Lung (tissue), 11 donors: ENCODE measurements at regions not wholly inside any gene's neighbourhood (a gene's known extent, or its start where the extent isn't known, plus 50 kb on each side); places are given as distances from the start of the nearest gene placed in this dataset.

Source experiments
- ATAC-seq: fragments of 200-7000 bp; cut with Tn5 transposase; one replicate; pipeline ENCODE4 v1.9.1; 2020; ENCODE audit warnings: moderate number of reproducible peaks; ENCODE audit not compliant: insufficient read depth, low FRiP score
- DNase-seq, 3 donors: peaks; one replicate each; pipeline ENCODE4 v3.0.0-alpha.2; 2013 to 2017
- H3K27ac ChIP-seq, 2 donors: one replicate each; pipeline ENCODE4 v1.5.1; 2013; ENCODE audit warnings: mild to moderate bottlenecking in 2 of 2, moderate library complexity in 2 of 2, control low read depth in 1 of 2, inconsistent platforms in 1 of 2, low read depth in 1 of 2, low read length in 1 of 2
- H3K27me3 ChIP-seq, 3 donors: one replicate each; pipeline ENCODE4 v1.5.1; 2013; ENCODE audit warnings: low read length in 2 of 3; ENCODE audit not compliant: control insufficient read depth in 3 of 3, insufficient read depth in 3 of 3
- H3K36me3 ChIP-seq, 4 donors: one replicate each; pipeline ENCODE4 v1.5.1; 2013; ENCODE audit warnings: low read length in 4 of 4, mild to moderate bottlenecking in 1 of 4, moderate library complexity in 1 of 4; ENCODE audit not compliant: control insufficient read depth in 4 of 4, insufficient read depth in 4 of 4
- H3K4me1 ChIP-seq, 5 donors: one replicate each; pipeline ENCODE4 v1.5.1; 2013; ENCODE audit warnings: low read length in 5 of 5, mild to moderate bottlenecking in 2 of 5, moderate library complexity in 1 of 5; ENCODE audit not compliant: control insufficient read depth in 5 of 5, insufficient read depth in 5 of 5
- H3K4me3 ChIP-seq: one replicate; pipeline ENCODE4 v1.5.1; 2013; ENCODE audit warnings: mild to moderate bottlenecking, control low read depth, moderate library complexity
- H3K9ac ChIP-seq, 2 donors: one replicate each; pipeline ENCODE4 v1.5.1; 2013; ENCODE audit warnings: low read length in 2 of 2, control low read depth in 1 of 2; ENCODE audit not compliant: insufficient read depth in 1 of 2
- H3K9me3 ChIP-seq, 4 donors: one replicate each; pipeline ENCODE4 v1.5.1; 2013; ENCODE audit warnings: low read length in 3 of 4, mild to moderate bottlenecking in 1 of 4, moderate library complexity in 1 of 4; ENCODE audit not compliant: control insufficient read depth in 4 of 4, insufficient read depth in 3 of 4
- WGBS, 2 donors: extraction: QIAGEN DNeasy Blood & Tissue Kit; methylation state at CpG; one replicate each; pipeline ENCODE4 v1.1.7; 2013; 5-methylcytosine and 5-hydroxymethylcytosine counted together
- TF ChIP-seq, protein P1 (sequence below): IDR thresholded peaks from 2 replicates; pipeline ENCODE4 v1.5.1; 2012; ENCODE audit warnings: mild to moderate bottlenecking; ENCODE audit errors: control extremely low read depth, extremely low read depth
- donor health status: control.
- donor health status: control.
- donor health status: Bipolar disorder and iron deficiency.
- donor health status: healthy.
- donor health status: DM: yes; HTN: yes; CAD: no.

DNA sequence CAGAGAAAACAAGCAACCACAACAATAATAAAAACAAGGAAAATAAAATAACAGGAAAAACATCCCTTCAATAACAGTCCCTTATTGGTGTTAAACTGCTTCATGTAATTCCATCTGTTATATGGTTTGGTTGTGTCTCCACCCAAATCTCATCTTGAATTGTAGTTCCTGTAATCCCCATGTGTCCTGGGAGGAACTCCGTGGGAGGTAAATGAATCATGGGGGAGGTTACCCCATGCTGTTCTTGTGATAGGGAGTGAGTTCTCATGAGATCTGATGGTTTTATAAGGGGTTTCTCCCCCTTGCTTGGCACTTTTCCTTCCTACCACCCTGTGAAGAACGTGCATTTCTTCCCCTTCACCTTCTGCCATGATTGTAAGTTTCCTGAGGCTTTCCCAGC lies 369.8 kb downstream of the TMEM232 start:
- Histone ChIP-seq H3K36me3 (no peaks in the 10 kb centered on the region), H3K4me1 (peaks cover 0 to 20% (median 2%) of the 10 kb centered on the region in 5 donors), H3K9me3 (peaks cover 0 to 3% (median 0%) of the 10 kb centered on the region in 4 donors), H3K27me3 (no peaks in the 10 kb centered on the region), H3K4me3 (no peak overlapping the region), H3K27ac (no peak overlapping the region), H3K9ac (no peak overlapping the region)
- TF ChIP-seq, protein P1, sequence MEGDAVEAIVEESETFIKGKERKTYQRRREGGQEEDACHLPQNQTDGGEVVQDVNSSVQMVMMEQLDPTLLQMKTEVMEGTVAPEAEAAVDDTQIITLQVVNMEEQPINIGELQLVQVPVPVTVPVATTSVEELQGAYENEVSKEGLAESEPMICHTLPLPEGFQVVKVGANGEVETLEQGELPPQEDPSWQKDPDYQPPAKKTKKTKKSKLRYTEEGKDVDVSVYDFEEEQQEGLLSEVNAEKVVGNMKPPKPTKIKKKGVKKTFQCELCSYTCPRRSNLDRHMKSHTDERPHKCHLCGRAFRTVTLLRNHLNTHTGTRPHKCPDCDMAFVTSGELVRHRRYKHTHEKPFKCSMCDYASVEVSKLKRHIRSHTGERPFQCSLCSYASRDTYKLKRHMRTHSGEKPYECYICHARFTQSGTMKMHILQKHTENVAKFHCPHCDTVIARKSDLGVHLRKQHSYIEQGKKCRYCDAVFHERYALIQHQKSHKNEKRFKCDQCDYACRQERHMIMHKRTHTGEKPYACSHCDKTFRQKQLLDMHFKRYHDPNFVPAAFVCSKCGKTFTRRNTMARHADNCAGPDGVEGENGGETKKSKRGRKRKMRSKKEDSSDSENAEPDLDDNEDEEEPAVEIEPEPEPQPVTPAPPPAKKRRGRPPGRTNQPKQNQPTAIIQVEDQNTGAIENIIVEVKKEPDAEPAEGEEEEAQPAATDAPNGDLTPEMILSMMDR = no peak
- WGBS, 2 donors = 72 to 78% methylated on average over 2 of the region's 2 CpGs
- ATAC-seq = no peak
- no peak for DNase-seq

DNA sequence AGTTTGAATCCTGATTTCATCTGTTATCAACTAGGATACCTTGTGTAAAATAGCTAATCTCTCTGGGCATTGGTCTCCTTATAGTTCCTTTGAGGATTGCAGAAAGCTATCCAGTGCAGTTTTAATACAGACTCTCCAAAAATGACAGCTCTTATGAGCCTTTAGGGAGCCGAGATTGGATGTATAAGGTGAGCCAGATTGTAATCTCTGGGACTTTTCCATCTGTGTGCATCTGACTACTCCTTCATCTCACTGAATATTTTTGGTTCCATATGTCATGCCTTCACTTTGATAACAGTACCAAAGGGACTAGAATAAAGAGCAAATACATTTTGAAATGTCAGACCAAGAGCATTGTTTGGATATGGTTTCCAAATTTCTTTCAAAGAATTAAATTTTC lies 367.2 kb downstream of the TMEM232 start:
- no peak overlapping the region for H3K4me3 ChIP-seq
- DNase-seq (no peak), ATAC-seq (no peak)
- peaks cover 0 to 9% (median 2%) of the 10 kb centered on the region in 5 donors for H3K4me1 ChIP-seq
- no peaks in the 10 kb centered on the region for H3K27me3 ChIP-seq
- no peak overlapping the region for H3K27ac ChIP-seq
- 70 to 83% methylated on average over 1 of the region's 1 CpG for WGBS, 2 donors
- peaks cover 0 to 3% (median 0%) of the 10 kb centered on the region in 4 donors for H3K9me3 ChIP-seq
- H3K36me3 ChIP-seq = no peaks in the 10 kb centered on the region
- TF ChIP-seq, protein P1 = no peak
- no peak overlapping the region for H3K9ac ChIP-seq

DNA sequence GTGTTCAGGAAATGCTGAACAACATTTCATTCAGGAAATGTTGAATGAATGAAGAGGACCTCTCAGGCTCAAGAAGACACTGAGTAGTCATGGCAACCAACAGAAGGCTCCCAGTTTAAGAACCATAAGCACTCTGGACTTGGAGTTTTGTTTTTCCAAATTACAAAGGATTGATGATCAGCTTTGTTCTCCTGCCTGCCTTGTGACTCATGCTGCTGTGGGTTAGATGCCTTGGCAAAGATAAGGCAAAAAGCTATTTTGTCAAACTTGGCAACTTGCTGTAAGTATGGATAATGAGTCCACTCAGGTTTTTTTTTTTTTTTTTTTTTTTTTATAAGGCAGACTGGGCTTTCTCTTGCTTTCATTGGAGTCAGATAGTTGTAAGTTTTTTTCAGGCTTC lies 365.0 kb downstream of the TMEM232 start:
- H3K9ac ChIP-seq = no peak overlapping the region
- H3K27ac ChIP-seq = no peak overlapping the region
- H3K4me1 ChIP-seq = peaks cover 0 to 4% (median 0%) of the 10 kb centered on the region in 5 donors
- no peaks in the 10 kb centered on the region for H3K36me3 ChIP-seq
- no peaks in the 10 kb centered on the region for H3K27me3 ChIP-seq
- H3K4me3 ChIP-seq = no peak overlapping the region
- ATAC-seq = no peak
- no peaks in the 10 kb centered on the region for H3K9me3 ChIP-seq
- TF ChIP-seq, protein P1 = no peak
- DNase-seq = no peak

DNA sequence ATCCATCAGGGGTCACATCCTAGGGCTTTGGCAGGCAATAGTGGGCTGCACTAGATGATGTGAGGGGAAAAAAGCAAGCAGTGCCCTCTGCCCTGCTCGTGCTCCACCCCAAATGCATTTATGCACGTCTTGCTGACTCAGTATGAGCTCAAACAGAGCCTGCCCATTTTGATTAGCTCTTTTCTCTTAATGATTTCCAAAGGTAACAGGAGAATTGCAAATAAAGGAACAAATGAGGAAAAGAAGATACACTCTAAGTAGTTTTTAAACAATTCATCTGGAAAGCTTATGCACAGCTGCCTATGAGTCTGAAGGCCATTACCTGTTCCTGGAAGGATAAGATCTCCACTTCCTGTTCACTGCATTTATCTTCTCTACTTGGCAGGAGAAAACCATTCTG lies 364.2 kb downstream of the TMEM232 start:
- no peaks in the 10 kb centered on the region for H3K9me3 ChIP-seq
- H3K27me3 ChIP-seq = no peaks in the 10 kb centered on the region
- H3K4me1 ChIP-seq = peaks cover 0 to 4% (median 0%) of the 10 kb centered on the region in 5 donors
- no peak overlapping the region for H3K9ac ChIP-seq
- H3K4me3 ChIP-seq = no peak overlapping the region
- no peak for DNase-seq
- 63 to 83% methylated on average over 2 of the region's 2 CpGs for WGBS, 2 donors
- TF ChIP-seq, protein P1 = no peak
- H3K36me3 ChIP-seq = no peaks in the 10 kb centered on the region
- H3K27ac ChIP-seq = no peak overlapping the region
- ATAC-seq = no peak
